Inferior parietal cortex (tissue), 1 donor: ENCODE measurements at regions not wholly inside any gene's neighbourhood (a gene's known extent, or its start where the extent isn't known, plus 50 kb on each side); places are given as distances from the start of the nearest gene placed in this dataset.
"Not testable (repeated sequence)": the region's sequence is repeated elsewhere in the genome, so short reads cannot be mapped to it uniquely, and the experiment has no call there.

Experiments used
- DNase-seq: peaks from one replicate; pipeline ENCODE4 v3.0.0-alpha.2; 2016; ENCODE audit errors: extremely low spot score

DNA sequence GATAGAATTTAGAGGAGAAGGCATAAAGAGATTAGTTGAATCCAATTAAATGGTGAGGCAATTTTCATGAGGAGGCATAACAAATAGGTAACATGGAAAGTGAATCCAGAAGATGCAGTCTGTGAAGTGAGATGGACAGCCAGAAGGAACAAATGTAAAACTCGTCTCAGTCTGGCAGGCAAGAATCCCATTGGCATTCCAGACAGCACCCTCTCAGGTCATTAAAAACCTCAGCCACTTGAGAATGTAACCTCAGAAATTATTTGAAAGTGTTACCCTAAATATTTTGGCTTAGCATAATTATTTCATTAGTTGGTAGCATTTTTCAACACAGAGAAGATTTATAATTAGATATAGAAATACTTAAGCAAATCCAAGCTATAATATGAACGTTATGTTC, 342.3 kb downstream of the LRRC3B start:
- no peak for DNase-seq

DNA sequence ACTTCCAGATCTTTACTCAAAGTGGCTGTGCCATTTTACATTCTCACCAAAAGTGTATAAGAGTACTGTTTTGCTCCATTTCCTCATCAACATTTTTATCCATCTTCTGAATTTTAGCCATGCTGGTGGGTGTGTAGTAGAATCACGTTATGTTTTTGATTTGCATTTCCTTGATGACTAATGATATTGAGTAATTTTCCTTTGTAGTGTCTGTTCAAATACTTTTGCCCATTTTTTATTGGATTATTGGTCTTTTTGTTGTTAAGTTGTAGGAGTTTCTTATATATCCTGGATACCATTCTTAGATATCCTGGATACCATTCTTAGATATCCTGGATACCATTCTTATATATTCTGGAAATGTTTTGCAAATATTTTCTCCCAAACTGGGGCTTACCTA, 344.9 kb downstream of the LRRC3B start:
- DNase-seq, result no peak

DNA sequence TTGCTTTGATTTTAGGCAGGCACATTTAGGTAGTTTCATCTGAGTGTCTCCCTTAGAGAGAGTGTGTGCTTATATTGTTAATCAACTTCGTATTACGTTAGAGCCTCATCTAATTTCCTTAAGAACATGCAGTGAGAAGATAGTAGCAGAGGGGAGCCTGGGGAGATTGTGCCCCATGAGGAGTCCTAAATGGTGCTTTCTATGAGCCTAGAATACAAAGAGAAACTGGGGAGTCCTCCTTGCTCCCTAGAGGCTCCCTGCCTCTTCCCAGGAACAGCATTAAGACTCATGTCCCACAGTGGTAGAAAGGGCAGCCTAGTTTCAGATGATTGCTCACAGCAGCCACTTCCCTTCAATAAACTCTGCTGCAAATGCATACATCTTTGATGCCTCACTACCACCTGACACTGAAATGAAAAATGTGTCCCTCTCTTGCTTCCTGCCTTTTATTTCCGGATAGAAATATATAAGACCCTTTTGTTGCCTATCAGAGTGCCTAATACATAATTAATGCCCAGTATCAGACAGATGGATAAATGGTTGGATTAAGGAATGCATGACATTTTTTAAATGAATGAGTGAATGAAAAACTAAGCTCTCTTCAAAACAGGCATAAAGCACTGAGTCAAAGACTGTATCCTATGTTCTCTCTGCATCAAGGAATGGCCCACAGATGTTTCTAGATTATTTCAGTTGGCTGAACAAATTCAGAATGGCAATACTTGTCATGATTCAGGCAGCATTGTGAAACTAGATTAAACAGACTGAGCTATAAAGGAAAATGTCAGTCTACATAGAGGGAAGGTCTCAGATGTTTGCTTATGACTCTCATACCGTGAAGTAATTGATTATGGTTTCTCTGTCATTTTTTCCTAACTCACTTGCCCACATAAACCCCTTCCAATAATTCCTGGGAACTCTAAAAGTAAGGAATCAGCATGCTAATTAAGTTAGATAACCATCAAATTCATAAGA, 362.1 kb downstream of the LRRC3B start:
- DNase-seq, result no peak

DNA sequence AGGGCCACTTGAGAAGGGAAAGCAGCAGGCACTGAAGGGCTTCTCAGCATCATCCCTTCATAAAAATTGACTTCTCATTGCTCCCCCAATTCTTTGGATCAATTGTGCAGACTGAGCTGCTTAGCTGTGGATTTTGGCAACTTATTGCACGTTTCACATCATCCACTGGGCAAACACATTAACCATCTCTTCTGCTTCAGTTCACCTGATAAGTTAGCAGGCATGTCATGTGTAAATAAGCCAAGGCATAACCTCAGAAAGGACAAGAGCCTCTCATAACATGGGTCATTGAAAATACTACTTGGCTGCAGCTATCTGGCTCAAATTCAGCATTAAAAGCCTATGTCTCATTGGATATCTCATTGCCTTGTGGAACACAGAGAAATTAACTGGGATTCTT, 366.5 kb downstream of the LRRC3B start:
- no peak for DNase-seq

DNA sequence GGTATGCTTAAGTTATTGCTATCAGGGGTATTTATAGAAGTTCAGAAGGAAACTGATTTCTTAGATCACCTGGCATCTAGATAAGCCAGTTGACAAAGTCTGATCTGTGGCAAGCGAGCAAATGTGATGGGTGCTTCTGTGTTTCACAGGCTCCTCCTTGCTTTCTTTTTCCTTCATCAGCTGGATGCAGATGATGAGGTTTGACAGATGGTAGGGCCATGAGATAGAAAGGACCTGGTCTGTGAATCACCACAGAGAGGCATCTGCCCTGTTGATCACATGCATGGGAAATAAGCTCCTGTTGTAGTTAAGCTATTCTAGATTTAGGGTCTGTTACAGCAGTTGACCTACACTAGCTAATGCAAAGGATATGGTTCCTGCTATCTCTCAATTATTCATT, 372.0 kb downstream of the NEK10 start:
- DNase-seq, result no peak

DNA sequence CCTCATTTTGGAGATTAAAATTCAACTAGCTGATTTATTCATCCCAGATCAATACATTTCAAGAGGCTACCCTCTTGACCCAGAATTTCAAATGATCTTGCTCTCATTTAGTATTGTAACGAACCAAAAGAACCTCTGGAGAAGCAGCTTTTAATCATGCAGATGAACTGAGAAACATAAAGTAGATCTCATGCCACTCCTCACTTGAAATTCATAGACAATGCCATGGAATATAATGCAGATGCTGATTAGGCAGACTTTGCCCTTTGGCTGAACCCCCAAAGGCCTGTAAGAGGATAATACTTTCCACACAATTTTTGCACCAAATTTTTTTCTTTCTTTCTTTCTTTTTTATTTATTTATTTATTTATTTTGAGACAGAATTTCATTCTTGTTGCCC, 358.3 kb downstream of the NEK10 start:
- no peak for DNase-seq

DNA sequence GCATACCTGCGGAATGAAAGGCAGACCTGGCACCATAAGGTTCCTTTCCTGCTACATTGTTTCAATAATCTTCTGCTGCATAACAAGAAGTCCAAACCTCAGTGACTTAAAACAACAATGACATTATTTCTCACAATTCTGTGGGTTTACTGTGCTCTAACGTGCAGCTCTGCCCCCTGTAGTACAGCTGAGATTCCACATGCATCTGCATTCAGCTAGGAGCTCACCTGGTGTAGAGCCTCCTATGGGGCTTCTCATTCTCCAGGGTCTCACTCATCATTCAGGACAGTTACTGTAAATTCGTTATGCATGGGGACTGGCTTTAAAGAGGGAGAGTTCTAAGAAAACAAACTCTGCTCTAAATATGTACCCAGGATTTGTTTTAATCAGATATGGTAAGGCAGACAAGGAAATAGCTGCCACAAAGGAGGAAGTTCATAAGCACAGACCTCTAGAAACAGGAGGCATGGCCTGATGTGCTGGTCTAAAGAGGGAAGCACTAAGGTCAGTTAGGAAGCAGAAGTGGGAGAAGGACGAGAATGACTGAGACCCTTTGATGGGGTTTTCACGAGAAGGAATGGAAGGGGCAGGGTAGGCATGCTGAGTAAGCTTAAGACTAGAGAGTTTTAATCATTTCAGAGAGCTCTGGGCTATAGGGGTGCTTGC, 347.0 kb downstream of the NEK10 start:
- DNase-seq, result no peak

DNA sequence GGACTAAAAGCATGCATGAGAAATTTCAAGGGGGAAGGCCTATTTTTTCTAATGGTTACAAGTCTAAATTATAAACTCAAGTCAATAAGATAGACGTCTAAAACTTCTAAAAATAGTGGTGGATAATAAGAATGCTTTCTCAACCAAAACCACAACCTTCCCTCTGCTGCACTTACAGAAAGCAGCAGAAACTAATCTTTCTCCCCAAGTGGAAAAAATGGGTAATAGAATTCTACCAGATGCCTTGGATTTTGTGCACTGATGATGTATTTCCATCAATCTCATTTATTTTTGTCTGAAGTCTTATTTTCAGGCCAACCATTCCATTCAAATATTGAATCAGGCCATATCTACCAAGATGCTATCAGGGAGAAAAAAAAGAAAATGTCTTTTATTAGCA, 344.7 kb downstream of the NEK10 start:
- DNase-seq, result no peak

DNA sequence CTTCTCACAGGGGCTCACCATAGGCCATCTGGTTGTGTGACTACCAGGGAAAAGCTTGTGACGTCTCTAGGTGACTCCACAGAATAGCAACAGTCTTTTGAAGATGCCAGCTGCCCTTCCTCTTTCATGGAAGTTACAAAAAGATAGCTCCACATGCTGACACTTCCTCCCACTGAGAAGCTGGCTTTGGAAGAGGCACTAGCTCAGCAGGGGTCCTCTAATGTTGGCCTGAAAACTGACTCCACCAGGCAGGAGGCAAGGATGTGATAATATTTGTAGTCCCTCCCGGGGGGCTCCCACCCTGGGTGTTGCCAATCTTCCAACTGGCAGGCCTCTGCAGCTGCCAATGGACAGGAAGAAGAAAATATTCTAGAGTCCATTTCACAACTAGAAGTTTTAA, 343.5 kb downstream of the NEK10 start:
- DNase-seq, result no peak

DNA sequence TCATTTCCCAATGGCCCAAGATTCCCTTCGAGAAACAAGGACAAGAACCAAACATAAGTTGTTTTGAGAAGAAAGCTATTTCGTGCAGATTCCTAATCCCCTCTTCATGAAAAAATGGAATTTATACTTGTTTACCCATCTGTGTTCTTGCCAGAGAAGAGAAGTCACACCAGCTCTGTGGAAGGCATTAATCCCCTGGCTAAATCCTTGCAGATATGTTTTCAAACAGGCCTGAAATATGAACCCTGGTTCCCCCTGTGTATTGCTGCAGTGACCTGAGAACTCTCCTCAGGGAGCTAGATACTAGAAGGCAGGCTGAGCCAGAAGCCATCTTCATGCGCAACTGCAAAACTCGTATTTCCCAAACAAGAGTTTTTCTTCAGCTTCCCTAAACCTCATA, 337.7 kb downstream of the NEK10 start:
- no peak for DNase-seq

DNA sequence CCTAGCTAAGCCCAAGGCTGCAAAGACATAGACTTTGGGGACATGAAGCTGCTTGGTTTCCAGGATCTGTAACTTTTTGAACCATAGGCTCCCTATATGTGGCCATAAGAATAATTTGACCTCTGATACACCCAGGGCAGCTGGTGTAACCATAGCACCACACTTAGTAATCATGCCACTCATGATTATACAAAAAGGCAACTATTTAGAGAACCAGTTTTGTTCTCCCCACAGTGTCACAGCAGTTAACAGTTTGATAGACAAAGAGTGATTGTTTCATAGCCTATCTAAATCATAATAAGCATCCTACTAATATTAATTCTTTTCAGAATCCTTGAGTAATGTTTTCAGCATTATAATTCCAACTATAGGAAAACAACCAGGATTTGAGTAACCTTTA, 334.9 kb downstream of the NEK10 start:
- DNase-seq, result no peak

DNA sequence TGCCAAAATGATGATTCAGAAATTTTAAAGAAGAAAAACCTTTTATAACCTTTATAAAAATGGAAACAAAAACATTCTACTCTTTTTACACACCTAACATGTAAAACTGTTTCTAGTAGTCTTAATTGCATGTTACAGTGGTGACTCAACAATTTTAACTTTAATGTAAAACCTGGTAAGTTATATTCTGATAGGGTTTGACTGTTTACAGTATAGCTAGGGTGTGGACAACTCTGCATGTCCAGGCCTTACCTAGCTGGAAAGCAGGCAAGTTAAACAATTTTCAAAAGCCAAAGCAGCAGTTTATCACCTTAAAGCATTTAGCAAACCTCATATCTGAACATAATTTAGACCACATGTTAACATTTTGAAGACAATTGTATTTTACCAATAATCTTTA, 328.5 kb downstream of the NEK10 start:
- no peak for DNase-seq

DNA sequence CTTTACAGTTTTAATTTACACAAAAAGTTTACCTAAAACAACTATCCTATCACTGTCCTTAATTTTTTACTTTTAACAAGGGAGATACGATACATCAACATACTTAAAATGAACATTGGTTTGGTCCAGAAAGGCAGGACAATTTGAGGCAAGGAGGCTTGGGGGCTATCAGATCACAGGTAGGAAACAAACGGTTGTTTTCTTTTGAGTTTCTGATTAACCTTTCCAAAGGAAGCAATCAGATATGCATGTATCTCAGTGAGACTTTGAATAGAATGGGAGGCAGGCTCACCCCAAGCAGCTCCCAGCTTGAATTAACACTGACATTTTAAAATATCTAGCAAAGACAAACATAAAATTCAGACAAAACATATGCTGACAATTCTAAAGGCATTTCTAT, 326.6 kb downstream of the NEK10 start:
- not testable (repeated sequence) for DNase-seq

DNA sequence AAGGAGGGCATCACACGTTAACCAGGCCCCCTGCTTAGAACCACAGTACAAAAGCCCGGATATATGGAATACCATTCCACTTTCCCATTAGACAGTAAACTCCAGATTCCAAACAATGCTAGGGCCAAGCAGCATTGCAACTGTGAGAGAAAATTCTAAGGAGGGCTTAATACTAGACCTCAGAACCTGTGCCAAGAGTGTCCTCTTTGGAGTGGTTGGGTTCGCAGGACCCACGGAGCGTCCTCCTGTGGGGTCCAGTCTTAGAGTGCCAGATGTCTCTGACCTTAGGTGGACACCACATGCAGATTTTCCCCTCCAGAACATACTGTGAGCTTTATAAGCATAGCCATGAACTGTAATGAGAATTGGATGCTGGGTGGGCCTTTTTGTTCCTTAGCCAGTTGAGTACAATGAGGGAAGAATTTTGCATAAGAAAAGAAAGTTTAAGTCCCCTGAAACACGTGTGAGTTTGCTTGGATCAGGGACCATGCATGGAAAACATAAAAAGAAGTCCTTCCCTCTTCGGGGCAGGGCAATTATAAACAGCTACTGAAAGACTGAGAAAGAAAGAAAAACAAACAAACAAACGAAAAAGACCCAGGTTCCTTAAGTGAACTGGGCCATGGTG, 325.7 kb downstream of the NEK10 start:
- DNase-seq, result no peak

DNA sequence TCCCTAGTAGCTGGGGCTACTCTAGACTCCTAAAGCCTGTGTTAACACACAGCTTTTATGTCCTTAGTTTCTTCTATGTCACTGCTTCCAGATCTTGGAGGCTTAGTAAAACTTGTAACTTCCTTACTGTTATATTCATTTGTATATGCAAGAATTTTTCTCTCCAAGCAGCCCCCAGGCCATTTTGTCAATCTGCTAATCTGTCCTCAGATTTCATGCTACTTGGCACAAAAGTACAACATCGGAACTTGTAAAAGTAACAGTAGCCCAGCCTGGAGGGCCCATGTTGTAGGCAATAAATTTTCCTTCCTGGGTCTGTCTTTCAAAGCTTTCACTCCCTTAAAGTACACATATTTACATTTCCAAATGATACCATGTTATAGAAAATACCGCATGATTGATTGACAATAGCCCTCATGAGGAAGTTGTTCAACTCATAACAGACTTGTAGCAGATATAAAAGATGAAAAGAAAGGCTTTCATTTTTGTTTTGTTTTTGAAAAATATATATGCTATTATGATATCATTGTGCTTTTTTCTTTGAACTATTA, 324.2 kb downstream of the NEK10 start:
- DNase-seq, result no peak

DNA sequence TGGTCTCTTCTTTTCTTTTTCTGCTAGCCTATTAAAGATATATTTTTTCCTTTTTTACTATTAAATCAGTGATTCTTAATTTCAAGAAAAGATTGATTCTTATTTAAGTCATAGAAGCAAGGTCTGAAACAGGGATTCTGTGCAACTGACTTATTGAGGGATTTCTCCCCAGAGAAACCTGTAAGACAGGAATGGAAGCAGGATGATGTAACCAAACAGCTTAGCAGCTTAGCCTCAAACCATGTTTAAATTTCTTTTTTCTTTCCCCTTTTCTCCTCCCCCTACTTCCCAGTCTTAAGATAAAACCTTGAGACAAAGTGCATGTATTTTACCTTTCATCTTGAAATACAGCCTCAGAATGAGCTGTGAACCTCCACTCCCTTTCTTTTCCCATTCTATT, 322.8 kb downstream of the NEK10 start:
- DNase-seq, result no peak

DNA sequence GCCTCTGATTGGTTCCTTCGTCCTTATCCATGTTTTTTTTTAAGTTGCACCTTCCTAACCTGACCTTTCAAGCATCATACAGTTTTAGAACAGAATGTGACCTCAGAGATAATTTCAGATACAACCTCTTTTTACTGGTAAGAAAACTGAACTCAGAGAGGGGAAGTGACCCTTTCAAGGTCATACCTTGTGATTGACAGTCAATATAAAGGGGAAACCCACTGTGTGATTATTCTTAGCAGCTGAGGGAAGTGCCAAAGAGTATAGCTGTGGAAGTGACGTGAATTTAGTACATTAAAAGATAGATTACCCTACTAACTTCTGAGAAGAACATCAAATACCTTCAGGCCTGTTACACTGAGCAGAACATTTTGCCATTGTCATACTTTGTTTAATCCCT, 319.4 kb downstream of the NEK10 start:
- DNase-seq, result no peak

DNA sequence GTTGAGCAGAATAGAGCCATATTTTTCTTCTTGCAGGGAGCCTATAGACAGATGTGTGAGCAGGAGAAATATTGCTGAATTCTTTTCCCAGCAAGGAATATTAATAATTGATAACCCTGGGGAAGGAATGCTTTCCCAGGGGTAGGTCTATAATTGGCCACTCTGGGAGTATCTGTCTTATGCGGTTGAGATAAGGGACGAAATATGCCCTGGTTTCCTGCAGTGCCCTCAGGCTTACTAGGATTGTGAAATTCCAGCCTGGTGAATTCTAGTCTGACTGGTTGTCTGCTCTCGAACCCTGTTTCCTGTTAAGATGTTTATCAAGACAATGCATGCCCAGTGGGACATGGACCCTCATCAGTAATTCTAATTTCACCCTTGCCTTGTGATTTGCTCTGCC, 317.7 kb downstream of the NEK10 start:
- DNase-seq, result not testable (repeated sequence)

DNA sequence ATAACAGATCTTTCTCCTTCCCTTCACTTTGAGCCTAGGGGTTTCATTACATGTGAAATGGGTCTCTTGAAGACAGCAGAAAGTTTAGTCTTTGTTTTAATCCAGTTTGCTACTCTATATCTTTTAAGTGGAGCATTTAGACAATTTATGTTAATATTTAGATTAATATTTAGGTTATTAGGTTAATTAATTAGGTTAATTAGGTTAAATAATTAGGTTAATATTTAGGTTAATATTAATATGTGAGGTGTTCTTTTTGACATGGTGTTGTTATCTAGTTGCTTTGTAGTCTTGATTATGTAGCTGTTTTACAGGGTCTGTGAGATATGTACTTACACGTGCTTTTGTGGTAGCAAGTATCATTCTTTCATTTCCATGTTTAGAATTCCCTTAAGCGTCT, 312.9 kb downstream of the NEK10 start:
- no peak for DNase-seq

DNA sequence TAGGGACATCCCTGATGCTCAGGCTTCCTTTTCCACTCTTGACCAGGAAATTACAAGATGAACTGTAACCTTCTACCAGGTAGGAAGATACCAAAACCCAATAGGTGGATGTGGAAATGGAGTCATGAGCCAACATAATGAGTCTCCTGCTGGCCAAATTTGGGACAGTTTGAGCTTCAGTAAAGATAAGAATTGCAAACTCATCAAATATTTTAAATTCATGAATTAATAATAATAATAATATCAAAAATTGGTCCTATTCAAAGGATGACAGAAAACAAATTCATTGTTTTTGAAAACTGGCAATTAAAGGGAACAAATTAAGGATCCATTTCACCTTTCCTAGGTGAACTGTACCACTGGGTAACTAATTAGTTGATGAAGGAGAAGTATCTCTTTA, 309.7 kb downstream of the NEK10 start:
- DNase-seq, result no peak
